ENCODE measurements at regions not wholly inside any gene's neighbourhood (a gene's known extent, or its start where the extent isn't known, plus 50 kb on each side); places are given as distances from the start of the nearest gene placed in this dataset.

GRCh38 chr5:8362495-8362894 lies 493.5 kb downstream of the MTRR start:
- DNase-seq (ENCODE audit: insufficient read length) (no peak), FAIRE-seq (no peak)
- TF ChIP-seq POLR2AphosphoS5 (IDR thresholded peaks at IDR 0.05; ENCODE audit: low read depth, low read length), result no peak
- no peak for TF ChIP-seq TAF1 (IDR thresholded peaks at IDR 0.05; ENCODE audit: borderline replicate concordance, low read depth, low read length)
- TF ChIP-seq POLR2A (IDR thresholded peaks at IDR 0.05; ENCODE audit: low read depth, low read length), result no peak

- no peak for DNase-seq (ENCODE audit: insufficient read length)
- TF ChIP-seq POLR2A (IDR thresholded peaks at IDR 0.05; ENCODE audit: low read depth, low read length), result no peak
- no peak for TF ChIP-seq TAF1 (IDR thresholded peaks at IDR 0.05; ENCODE audit: borderline replicate concordance, low read depth, low read length)
- TF ChIP-seq POLR2AphosphoS5 (IDR thresholded peaks at IDR 0.05; ENCODE audit: low read depth, low read length), result no peak
- no peak for FAIRE-seq
Observed at GRCh38 chr5:8363138-8363537, 494.2 kb downstream of the MTRR start.

DNA sequence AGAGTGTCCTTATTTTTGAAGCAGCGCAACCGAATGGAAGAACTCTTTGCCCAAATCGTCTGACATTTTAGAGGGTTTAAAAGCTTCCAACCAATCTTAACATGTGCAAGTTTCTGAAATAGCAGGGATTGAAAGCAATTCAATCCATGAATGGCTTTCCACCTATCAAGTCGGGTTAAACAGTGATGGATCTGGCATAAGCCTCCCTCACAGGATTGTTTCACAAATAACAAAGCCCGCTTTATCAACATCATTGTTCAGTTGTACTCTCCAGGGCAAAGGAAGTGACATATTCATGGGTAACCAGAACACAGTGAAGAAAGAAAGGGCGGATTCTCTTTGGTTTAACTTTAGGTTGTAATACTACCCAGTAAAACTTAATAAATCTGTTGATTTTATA lies 497.3 kb downstream of the MTRR start:
- TF ChIP-seq TAF1 (IDR thresholded peaks at IDR 0.05; ENCODE audit: borderline replicate concordance, low read depth, low read length) (no peak), POLR2A (IDR thresholded peaks at IDR 0.05; ENCODE audit: low read depth, low read length) (no peak), POLR2AphosphoS5 (IDR thresholded peaks at IDR 0.05; ENCODE audit: low read depth, low read length) (no peak)
- no peak for FAIRE-seq
- DNase-seq (ENCODE audit: insufficient read length), result no peak

- DNase-seq (ENCODE audit: insufficient read length) (no peak), FAIRE-seq (no peak)
- TF ChIP-seq POLR2A (IDR thresholded peaks at IDR 0.05; ENCODE audit: low read depth, low read length) (no peak), TAF1 (IDR thresholded peaks at IDR 0.05; ENCODE audit: borderline replicate concordance, low read depth, low read length) (no peak), POLR2AphosphoS5 (IDR thresholded peaks at IDR 0.05; ENCODE audit: low read depth, low read length) (no peak)
Observed at GRCh38 chr5:8376478-8376877, 507.5 kb downstream of the MTRR start.

- no peak for DNase-seq (ENCODE audit: insufficient read length)
- FAIRE-seq, result no peak
- no peak for TF ChIP-seq POLR2AphosphoS5 (IDR thresholded peaks at IDR 0.05; ENCODE audit: low read depth, low read length)
- TF ChIP-seq TAF1 (IDR thresholded peaks at IDR 0.05; ENCODE audit: borderline replicate concordance, low read depth, low read length), result no peak
- TF ChIP-seq POLR2A (IDR thresholded peaks at IDR 0.05; ENCODE audit: low read depth, low read length), result no peak
Observed at GRCh38 chr5:8381972-8382371, 513.0 kb downstream of the MTRR start.

DNA sequence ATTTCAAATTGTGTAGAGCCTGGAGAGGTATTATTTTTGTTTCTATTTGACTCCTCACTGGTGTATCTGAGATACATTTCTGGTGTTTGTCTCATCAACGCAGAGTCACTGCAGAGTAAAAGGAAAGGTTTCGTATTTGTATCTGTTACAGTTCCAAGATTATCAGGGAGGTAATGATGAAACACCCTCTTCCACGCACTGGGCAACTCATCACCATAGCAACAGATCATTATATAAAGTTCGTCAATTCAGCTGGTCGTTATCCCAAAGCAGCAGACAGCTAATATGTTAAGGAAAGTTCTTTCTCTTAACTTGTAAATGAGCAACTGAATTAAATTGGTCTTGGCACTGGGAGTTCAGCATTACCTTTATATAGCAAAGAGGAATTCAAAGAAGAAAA lies 513.5 kb downstream of the MTRR start:
- TF ChIP-seq POLR2AphosphoS5 (IDR thresholded peaks at IDR 0.05; ENCODE audit: low read depth, low read length), result no peak
- no peak for TF ChIP-seq POLR2A (IDR thresholded peaks at IDR 0.05; ENCODE audit: low read depth, low read length)
- no peak for TF ChIP-seq TAF1 (IDR thresholded peaks at IDR 0.05; ENCODE audit: borderline replicate concordance, low read depth, low read length)
- no peak for FAIRE-seq
- no peak for DNase-seq (ENCODE audit: insufficient read length)

DNA sequence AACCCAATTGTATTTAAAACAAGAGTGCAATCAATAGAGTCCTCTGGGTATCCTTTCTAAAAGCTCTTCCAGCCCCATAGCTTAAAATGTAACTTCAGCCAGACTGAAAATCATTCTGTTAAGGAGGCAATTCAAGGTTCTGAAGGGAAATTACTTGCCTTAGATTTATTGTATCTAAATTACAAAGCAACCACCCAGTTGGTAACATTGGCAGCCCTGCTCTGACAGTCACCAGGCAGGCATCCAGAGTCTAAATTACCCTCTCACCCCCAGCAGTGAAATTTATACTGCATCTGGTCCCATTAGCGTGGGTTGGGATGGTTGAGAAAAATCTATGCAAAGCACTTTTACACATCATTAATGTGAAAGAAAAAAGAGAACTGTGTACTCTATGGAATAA lies 514.7 kb downstream of the MTRR start:
- TF ChIP-seq POLR2A (IDR thresholded peaks at IDR 0.05; ENCODE audit: low read depth, low read length), result no peak
- DNase-seq (ENCODE audit: insufficient read length), result no peak
- no peak for FAIRE-seq

DNA sequence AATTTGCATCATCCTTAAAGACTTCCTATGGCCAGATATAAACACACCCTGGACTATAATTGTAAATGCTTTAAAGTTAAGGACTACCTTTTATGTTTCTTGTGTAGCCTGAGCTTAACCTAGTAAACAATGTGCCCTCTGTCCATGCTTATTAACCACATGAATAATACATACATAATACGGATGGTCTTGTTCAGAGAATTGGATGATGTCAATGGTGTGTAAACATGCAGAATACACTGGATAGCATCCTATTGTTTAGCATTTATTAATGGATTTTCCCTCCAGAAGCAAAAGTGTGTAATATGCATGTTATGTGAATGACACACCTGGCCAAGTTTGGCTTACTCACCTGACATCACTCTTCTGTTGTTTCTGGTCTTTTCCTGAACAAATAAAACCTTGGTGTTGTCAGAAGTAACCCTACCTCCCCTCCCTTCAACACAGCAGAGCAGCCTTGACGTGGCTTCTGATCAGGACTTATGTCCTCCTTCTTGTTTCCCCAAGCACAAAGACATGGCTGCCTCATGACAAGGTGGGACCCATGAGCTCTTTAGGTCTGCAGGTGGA lies 517.9 kb downstream of the MTRR start:
- FAIRE-seq (no peak), DNase-seq (ENCODE audit: insufficient read length) (no peak)
- TF ChIP-seq TAF1 (IDR thresholded peaks at IDR 0.05; ENCODE audit: borderline replicate concordance, low read depth, low read length), result no peak

DNA sequence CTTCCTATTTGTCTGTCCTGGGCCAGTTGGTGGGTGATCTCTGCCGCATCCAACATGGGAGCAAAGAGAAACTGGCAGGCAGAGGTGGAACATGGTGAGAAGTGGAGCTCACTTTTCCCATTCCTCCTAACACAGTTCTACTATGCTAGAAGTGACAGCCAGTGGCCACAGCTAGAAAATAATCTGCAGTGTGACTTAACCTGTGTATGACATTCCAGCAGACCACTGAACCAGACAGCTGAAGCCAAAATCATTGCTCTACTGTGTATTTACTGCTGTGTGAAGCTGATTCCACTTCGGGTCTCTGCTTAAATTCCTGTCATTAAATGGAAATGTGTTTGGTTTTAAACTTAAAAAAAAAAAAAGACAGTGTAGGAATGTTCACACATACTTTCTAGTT lies 523.0 kb downstream of the MTRR start:
- DNase-seq (ENCODE audit: insufficient read length) (no peak), FAIRE-seq (no peak)
- TF ChIP-seq POLR2AphosphoS5 (IDR thresholded peaks at IDR 0.05; ENCODE audit: low read depth, low read length) (no peak), TAF1 (IDR thresholded peaks at IDR 0.05; ENCODE audit: borderline replicate concordance, low read depth, low read length) (no peak), POLR2A (IDR thresholded peaks at IDR 0.05; ENCODE audit: low read depth, low read length) (no peak)

- no peak for DNase-seq (ENCODE audit: insufficient read length)
- FAIRE-seq, result no peak
- TF ChIP-seq TAF1 (IDR thresholded peaks at IDR 0.05; ENCODE audit: borderline replicate concordance, low read depth, low read length) (no peak), POLR2AphosphoS5 (IDR thresholded peaks at IDR 0.05; ENCODE audit: low read depth, low read length) (no peak), POLR2A (IDR thresholded peaks at IDR 0.05; ENCODE audit: low read depth, low read length) (no peak)
Observed at GRCh38 chr5:8393240-8393639, 524.3 kb downstream of the MTRR start.

DNA sequence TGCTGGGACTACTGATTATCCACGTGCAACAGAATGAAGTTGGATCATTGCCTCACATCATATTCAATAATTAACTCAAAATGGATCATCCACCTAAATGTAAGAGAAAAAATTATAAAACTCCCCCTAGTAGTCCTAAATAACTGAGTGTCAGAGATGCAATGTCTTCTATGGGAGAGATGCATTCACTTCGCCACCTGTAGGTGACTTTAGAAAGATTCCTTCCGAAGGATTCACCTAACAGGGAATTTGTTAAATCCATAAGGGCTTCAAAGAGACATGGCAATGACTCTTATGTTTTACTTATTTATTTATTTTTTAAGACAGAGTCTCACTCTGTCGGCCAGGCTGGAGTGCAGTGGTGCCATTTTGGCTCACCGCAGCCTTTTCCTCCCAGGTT lies 526.0 kb downstream of the MTRR start:
- FAIRE-seq (no peak), DNase-seq (ENCODE audit: insufficient read length) (no peak)
- no peak for TF ChIP-seq TAF1 (IDR thresholded peaks at IDR 0.05; ENCODE audit: borderline replicate concordance, low read depth, low read length)
- no peak for TF ChIP-seq POLR2AphosphoS5 (IDR thresholded peaks at IDR 0.05; ENCODE audit: low read depth, low read length)
- no peak for TF ChIP-seq POLR2A (IDR thresholded peaks at IDR 0.05; ENCODE audit: low read depth, low read length)

DNA sequence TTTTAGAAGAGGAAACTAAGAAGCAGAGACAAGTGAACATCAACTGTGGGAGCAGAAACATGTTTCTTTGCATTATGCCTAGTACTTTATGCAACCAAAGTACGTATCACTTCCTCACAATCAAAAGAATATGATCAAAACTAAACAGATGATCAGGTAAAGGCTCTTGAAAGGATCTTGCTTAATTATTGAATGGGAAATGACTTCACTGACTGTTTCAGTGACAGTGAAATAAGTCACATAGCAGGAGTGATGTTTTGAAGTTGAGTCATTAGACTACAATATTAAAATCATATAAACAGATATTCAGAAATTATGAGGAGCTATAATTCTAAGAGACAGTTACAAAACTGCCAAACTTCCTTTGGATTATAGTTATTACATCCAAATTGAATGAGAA lies 527.3 kb downstream of the MTRR start:
- FAIRE-seq (no peak), DNase-seq (ENCODE audit: insufficient read length) (no peak)
- TF ChIP-seq TAF1 (IDR thresholded peaks at IDR 0.05; ENCODE audit: borderline replicate concordance, low read depth, low read length) (no peak), POLR2A (IDR thresholded peaks at IDR 0.05; ENCODE audit: low read depth, low read length) (no peak), POLR2AphosphoS5 (IDR thresholded peaks at IDR 0.05; ENCODE audit: low read depth, low read length) (no peak)

- DNase-seq (ENCODE audit: insufficient read length) (no peak), FAIRE-seq (no peak)
- TF ChIP-seq TAF1 (IDR thresholded peaks at IDR 0.05; ENCODE audit: borderline replicate concordance, low read depth, low read length), result no peak
- TF ChIP-seq POLR2A (IDR thresholded peaks at IDR 0.05; ENCODE audit: low read depth, low read length), result no peak
- no peak for TF ChIP-seq POLR2AphosphoS5 (IDR thresholded peaks at IDR 0.05; ENCODE audit: low read depth, low read length)
Observed at GRCh38 chr5:8396756-8397155, 527.8 kb downstream of the MTRR start.
